Vagina (tissue), 2 donors: ENCODE measurements at regions not wholly inside any gene's neighbourhood (a gene's known extent, or its start where the extent isn't known, plus 50 kb on each side); places are given as distances from the start of the nearest gene placed in this dataset.

ENCODE experiments used
- DNase-seq, 2 donors: peaks; one replicate each; pipeline ENCODE4 v3.0.0-alpha.2; 2017; ENCODE audit errors: extremely low spot score in 2 of 2
- H3K27ac ChIP-seq: fragments of 200-600 bp; sonication (generic); one replicate; pipeline ENCODE4 v1.5.1; 2019
- H3K27me3 ChIP-seq: fragments of 200-600 bp; sonication (generic); one replicate; pipeline ENCODE4 v1.5.1; 2019
- H3K36me3 ChIP-seq, 2 donors: fragments of 200-600 bp; sonication (generic); one replicate each; pipeline ENCODE4 v1.5.1; 2017 to 2019
- H3K4me1 ChIP-seq: fragments of 200-600 bp; sonication (generic); one replicate; pipeline ENCODE4 v1.5.1; 2019
- H3K4me3 ChIP-seq, 2 donors: fragments of 200-600 bp; sonication (generic); 1 replicate in 1 of 2; 2 replicates in 1 of 2; pipeline ENCODE4 v1.5.1; 2016 to 2019
- H3K9me3 ChIP-seq: fragments of 200-600 bp; sonication (generic); one replicate; pipeline ENCODE4 v1.5.1; 2019
- POLR2A ChIP-seq, 2 donors: fragments of 450-650 bp; IDR thresholded peaks; one replicate each; pipeline ENCODE4 v1.6.1; 2017; ENCODE audit warnings: antibody characterized with exemption in 2 of 2, mild to moderate bottlenecking in 2 of 2, moderate library complexity in 2 of 2
- POLR2AphosphoS5 ChIP-seq, 2 donors: sonication (generic); formaldehyde crosslinking; IDR thresholded peaks; one replicate each; pipeline ENCODE4 v1.9.0; 2017; ENCODE audit warnings: antibody characterized with exemption in 2 of 2, mild to moderate bottlenecking in 2 of 2, low read depth in 1 of 2; ENCODE audit not compliant: insufficient read depth in 1 of 2
- intact Hi-C: fragments of 100-400 bp; cut with DNase I; formaldehyde crosslinking; loops from one replicate; pipeline ENCODE4 v1.15.1; 2023
- TF ChIP-seq, protein P1 (sequence below), 3 experiments: fragments of 450-650 bp in 2 of 3; fragments of 200-600 bp in 1 of 3; sonication (generic) in 1 of 3; IDR thresholded peaks; one replicate each; pipeline ENCODE4 v1.5.1; 2017 to 2019; ENCODE audit warnings: antibody characterized with exemption in 3 of 3, mild to moderate bottlenecking in 2 of 3, moderate library complexity in 2 of 3

DNA sequence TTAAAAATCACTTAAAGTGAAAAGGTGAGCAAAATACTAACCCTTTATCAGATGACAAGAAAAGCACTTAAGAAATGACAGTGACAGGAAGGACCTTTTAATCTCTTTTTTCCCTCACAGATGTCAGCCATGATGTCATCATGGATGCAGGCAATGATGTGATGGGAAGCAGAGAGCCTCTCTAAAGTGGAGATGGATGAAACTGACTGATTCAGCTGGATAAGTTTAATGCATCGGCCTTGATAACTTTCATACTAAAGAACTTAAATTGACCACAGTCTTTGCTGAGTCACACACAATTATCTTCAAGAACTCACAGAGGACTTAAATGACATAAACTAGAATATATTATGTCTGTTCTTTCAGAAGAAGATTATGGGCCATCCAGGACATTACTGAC lies 153.2 kb upstream of the FGF10 start:
- Histone ChIP-seq H3K4me1 (no peaks in the 10 kb centered on the region), H3K4me3 (no peak overlapping the region), H3K27me3 (no peaks in the 10 kb centered on the region), H3K27ac (no peak overlapping the region), H3K9me3 (no peaks in the 10 kb centered on the region), H3K36me3 (no peaks in the 10 kb centered on the region)
- intact Hi-C loops = no loop called here
- no peak for DNase-seq
- TF ChIP-seq POLR2AphosphoS5 (IDR thresholded peaks at IDR 0.05; ENCODE audit: insufficient read depth in 1 of 2, low read depth in 1 of 2) (no peak), POLR2A (IDR thresholded peaks at IDR 0.05) (no peak)
- TF ChIP-seq, protein P1, sequence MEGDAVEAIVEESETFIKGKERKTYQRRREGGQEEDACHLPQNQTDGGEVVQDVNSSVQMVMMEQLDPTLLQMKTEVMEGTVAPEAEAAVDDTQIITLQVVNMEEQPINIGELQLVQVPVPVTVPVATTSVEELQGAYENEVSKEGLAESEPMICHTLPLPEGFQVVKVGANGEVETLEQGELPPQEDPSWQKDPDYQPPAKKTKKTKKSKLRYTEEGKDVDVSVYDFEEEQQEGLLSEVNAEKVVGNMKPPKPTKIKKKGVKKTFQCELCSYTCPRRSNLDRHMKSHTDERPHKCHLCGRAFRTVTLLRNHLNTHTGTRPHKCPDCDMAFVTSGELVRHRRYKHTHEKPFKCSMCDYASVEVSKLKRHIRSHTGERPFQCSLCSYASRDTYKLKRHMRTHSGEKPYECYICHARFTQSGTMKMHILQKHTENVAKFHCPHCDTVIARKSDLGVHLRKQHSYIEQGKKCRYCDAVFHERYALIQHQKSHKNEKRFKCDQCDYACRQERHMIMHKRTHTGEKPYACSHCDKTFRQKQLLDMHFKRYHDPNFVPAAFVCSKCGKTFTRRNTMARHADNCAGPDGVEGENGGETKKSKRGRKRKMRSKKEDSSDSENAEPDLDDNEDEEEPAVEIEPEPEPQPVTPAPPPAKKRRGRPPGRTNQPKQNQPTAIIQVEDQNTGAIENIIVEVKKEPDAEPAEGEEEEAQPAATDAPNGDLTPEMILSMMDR (IDR thresholded peaks at IDR 0.05) = no peak

- intact Hi-C loops = no loop called here
- Histone ChIP-seq H3K9me3 (no peaks in the 10 kb centered on the region), H3K4me3 (no peak overlapping the region), H3K27me3 (no peaks in the 10 kb centered on the region), H3K27ac (peak overlapping the region; percentile 22), H3K4me1 (no peaks in the 10 kb centered on the region), H3K36me3 (no peaks in the 10 kb centered on the region)
- TF ChIP-seq, protein P1 (IDR thresholded peaks at IDR 0.05) = no peak
- TF ChIP-seq POLR2A (IDR thresholded peaks at IDR 0.05) (no peak), POLR2AphosphoS5 (IDR thresholded peaks at IDR 0.05; ENCODE audit: insufficient read depth in 1 of 2, low read depth in 1 of 2) (no peak)
- DNase-seq = no peak
These were observed 150.3 kb upstream of the FGF10 start for GRCh38 chr5:44539602-44539919.

DNA sequence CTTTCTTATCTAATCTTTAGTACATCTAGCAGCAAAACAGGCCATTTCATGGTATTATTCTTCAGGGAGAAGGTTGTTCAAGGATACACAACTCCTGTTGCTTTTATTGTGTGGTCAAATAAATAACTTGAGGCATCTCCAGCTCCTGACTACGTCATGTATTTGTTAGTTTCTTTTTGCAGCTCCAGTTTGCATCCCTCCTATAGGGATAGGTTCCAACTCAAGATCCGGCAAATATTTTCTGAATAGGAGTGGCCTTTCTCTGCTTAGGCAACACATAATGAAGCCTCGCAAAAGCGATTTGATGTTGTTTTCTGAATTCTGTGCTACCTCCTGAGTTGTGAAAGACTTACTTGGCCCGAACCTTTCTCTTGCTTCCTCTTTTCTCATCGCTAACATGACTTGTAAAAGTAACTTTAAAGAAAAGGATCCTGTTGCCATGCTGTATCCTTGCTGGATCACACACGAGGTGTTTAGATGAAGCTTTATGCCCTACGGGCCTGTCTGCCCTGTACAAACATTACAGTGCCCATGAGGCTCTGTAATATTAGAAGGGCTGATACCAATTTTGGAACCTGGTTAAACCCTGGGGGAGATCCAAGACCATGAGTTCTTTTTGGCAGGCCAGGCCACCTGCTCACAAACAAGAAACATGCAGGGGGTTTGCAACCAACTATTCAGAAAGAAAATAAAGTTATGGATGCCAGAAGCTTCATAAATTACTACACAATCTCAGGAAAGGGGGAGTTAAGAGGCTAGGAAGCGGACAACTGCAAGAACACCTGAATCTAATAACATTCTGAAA lies 149.8 kb upstream of the FGF10 start:
- no peak for DNase-seq
- TF ChIP-seq POLR2AphosphoS5 (IDR thresholded peaks at IDR 0.05; ENCODE audit: insufficient read depth in 1 of 2, low read depth in 1 of 2) = no peak
- no peak for TF ChIP-seq POLR2A (IDR thresholded peaks at IDR 0.05)
- TF ChIP-seq, protein P1 (IDR thresholded peaks at IDR 0.05) = no peak
- Histone ChIP-seq H3K4me3 (no peak overlapping the region), H3K36me3 (no peaks in the 10 kb centered on the region), H3K9me3 (no peaks in the 10 kb centered on the region), H3K27me3 (no peaks in the 10 kb centered on the region), H3K4me1 (no peaks in the 10 kb centered on the region), H3K27ac (peak overlapping the region; percentile 22)
- intact Hi-C loops = no loop called here

DNA sequence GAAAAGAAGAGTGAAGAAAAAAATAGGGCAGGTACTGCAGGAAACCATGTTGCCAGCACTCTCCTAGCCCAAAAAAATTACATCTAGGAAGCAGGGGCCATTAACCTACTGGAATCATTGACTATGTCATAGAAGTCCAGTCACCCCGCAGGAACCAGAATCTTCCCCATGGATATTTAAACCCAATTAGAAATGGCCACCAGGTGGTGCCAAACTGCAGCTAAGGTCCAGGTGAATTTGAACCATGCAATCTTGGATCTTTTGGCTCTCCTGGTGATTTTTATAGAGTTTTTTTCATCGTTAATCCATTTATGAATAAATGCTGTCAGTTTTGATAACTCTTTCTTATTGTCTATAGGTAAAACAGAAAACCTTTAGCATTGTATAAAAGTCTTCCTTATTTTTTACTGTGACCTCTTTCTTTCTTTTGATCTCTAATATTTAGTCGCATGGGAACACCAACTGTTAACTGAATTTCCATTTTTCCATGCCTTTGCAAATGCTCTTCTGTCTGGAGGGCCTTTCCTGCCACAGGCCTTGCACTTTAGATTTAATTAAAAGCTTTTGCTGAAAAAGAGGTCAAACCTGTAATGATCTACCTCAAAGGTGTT lies 147.5 kb upstream of the FGF10 start:
- no peaks in the 10 kb centered on the region for H3K27me3 ChIP-seq
- H3K36me3 ChIP-seq = no peaks in the 10 kb centered on the region
- H3K9me3 ChIP-seq = no peaks in the 10 kb centered on the region
- intact Hi-C loops = no loop called here
- no peak overlapping the region for H3K4me3 ChIP-seq
- TF ChIP-seq, protein P1 (IDR thresholded peaks at IDR 0.05) = no peak
- no peak for TF ChIP-seq POLR2A (IDR thresholded peaks at IDR 0.05)
- no peak for TF ChIP-seq POLR2AphosphoS5 (IDR thresholded peaks at IDR 0.05; ENCODE audit: insufficient read depth in 1 of 2, low read depth in 1 of 2)
- H3K27ac ChIP-seq = no peak overlapping the region
- H3K4me1 ChIP-seq = no peaks in the 10 kb centered on the region
- no peak for DNase-seq

DNA sequence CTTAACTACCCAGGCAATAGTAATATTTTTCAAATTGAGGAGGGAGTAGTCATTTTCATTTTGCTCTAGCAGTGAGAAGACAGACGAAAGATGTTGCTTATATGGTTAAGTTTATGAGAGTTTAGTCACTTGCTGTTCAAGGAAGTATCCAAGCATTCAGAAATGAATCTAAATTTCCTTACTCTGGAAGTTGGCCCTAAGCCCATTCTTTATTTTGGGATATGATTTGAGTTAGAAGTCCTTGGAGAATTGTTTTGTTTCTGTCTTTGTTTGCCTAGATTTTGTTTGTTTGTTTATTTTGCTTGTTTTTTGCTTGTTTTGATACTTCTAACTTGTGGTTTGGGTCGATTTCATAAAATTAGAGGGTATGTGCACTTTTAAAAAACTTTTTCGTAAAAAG lies 146.4 kb upstream of the FGF10 start:
- Histone ChIP-seq H3K4me3 (no peak overlapping the region), H3K27me3 (no peaks in the 10 kb centered on the region), H3K4me1 (no peaks in the 10 kb centered on the region), H3K9me3 (no peaks in the 10 kb centered on the region), H3K27ac (no peak overlapping the region), H3K36me3 (no peaks in the 10 kb centered on the region)
- intact Hi-C loops = no loop called here
- DNase-seq = no peak
- no peak for TF ChIP-seq POLR2AphosphoS5 (IDR thresholded peaks at IDR 0.05; ENCODE audit: insufficient read depth in 1 of 2, low read depth in 1 of 2)
- no peak for TF ChIP-seq POLR2A (IDR thresholded peaks at IDR 0.05)
- TF ChIP-seq, protein P1 (IDR thresholded peaks at IDR 0.05) = no peak
